ENCODE measurements at regions not wholly inside any gene's neighbourhood (a gene's known extent, or its start where the extent isn't known, plus 50 kb on each side); places are given as distances from the start of the nearest gene placed in this dataset.

DNA sequence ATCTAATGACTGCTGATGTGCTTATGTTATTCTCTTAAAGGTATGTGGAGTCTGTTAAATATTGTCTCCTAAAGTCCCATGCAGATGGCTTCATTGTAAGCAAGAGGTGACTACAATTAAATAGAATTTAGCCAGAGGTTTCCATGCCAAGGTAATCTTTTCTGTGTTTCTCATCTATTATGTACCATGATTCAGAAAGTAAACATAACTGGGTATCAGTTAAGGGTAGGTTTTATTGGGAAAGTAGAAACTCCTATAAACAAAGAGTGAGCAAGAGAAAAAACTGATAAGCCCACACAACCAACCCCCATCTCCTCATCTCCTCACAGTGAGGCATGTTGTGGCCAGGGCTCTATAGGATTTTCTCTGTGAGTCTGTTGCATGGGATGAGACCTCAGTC lies 611.7 kb downstream of the SNAPC1 start:
- TF ChIP-seq, protein P1, sequence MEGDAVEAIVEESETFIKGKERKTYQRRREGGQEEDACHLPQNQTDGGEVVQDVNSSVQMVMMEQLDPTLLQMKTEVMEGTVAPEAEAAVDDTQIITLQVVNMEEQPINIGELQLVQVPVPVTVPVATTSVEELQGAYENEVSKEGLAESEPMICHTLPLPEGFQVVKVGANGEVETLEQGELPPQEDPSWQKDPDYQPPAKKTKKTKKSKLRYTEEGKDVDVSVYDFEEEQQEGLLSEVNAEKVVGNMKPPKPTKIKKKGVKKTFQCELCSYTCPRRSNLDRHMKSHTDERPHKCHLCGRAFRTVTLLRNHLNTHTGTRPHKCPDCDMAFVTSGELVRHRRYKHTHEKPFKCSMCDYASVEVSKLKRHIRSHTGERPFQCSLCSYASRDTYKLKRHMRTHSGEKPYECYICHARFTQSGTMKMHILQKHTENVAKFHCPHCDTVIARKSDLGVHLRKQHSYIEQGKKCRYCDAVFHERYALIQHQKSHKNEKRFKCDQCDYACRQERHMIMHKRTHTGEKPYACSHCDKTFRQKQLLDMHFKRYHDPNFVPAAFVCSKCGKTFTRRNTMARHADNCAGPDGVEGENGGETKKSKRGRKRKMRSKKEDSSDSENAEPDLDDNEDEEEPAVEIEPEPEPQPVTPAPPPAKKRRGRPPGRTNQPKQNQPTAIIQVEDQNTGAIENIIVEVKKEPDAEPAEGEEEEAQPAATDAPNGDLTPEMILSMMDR (IDR thresholded peaks at IDR 0.05; ENCODE audit: borderline replicate concordance, extremely low read depth, low read length, poor library complexity, severe bottlenecking), result no peak
- TF ChIP-seq EZH2 (IDR thresholded peaks at IDR 0.05; ENCODE audit: borderline replicate concordance, low read depth, low read length, severe bottlenecking), result no peak
